GM18517 (cell line): ENCODE measurements at regions not wholly inside any gene's neighbourhood (a gene's known extent, or its start where the extent isn't known, plus 50 kb on each side); places are given as distances from the start of the nearest gene placed in this dataset.
"Not testable (repeated sequence)": the region's sequence is repeated elsewhere in the genome, so short reads cannot be mapped to it uniquely, and the experiment has no call there.

Source experiments
- ATAC-seq: cut with Tn5 transposase; IDR thresholded peaks from one replicate; pipeline ENCODE4 v1.9.1; 2021; ENCODE audit warnings: mild to moderate bottlenecking, moderate library complexity; ENCODE audit not compliant: unreplicated experiment

DNA sequence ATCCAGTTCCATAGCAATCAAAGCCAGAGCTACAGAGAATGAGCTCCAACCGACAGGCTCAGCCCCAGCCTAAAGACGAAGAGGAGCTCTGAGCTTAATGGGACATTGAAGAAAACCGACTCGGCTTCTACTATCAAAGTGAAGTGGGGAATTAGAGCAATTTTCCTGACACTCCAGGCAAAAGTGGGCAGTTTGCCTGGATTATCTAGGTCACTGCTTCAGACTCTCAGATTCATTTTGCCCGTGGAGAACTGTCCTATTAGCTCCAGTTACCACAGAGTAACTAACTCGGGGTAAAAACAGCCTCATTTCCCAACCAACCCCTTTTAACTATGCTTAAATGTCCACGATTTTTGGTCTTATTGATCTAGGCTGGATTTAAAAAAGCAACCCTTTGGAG, 592.1 kb upstream of the NRSN1 start:
- no peak for ATAC-seq

GRCh38 chr6:23534351-23534750, 591.7 kb upstream of the NRSN1 start:
- ATAC-seq = no peak

GRCh38 chr6:23535101-23535500, 590.9 kb upstream of the NRSN1 start:
- ATAC-seq = no peak

- ATAC-seq = no peak
Measured at GRCh38 chr6:23537828-23538227, 588.2 kb upstream of the NRSN1 start.

GRCh38 chr6:23547851-23548250, 578.2 kb upstream of the NRSN1 start:
- ATAC-seq = no peak

DNA sequence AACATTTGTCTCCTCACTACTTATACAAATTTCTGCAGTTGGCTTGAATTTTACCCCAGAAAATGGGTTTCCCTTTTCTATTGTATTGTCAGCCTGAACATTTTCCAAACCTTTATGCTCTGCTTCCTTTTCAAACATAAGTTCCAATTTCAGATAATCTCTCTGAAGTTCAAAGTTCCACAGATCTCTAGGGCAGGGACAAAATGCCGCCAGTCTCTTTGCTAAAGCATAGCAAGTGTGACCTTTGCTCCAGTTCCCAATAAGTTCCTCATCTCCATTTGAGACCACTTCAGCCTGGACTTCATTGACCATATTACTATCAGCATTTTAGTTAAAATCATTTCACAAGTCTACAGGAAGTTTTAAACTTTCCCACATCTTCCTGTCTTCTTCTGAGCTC, 571.1 kb upstream of the NRSN1 start:
- not testable (repeated sequence) for ATAC-seq

DNA sequence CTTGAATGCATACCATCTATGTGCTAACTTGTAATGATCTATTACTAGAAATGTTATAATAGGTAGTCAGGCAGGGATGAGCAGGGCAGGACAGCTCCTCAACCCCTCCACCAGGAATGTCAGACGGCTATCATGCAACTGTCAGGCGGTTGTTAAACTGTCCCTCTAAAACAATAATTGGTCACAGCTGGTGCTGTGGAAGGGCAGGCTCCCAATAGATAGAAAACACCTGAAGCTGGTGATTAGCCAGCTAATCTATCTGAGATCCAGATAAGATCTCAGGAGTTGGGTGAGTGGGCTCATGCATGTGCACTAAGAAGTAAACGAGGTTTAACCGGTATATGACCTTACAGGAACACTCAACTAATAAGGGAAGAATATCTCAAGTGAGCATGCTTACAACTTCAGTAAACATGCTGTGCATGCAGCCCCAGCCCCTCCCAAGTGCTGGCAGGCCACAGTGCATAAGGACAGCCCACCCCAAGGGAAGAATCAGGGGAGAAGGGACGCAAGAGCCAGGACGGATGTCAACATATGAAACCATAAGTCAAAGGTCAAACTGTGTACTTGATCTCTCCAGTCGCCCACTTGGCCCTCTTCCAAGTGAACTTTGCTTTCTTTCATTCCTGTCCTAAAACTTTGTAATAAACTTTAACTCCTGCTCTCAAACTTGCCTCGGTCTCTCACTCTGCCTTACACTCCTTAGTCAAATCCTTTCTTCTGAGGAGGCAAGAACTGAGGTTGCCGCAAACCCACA, 566.2 kb upstream of the NRSN1 start:
- no peak for ATAC-seq

DNA sequence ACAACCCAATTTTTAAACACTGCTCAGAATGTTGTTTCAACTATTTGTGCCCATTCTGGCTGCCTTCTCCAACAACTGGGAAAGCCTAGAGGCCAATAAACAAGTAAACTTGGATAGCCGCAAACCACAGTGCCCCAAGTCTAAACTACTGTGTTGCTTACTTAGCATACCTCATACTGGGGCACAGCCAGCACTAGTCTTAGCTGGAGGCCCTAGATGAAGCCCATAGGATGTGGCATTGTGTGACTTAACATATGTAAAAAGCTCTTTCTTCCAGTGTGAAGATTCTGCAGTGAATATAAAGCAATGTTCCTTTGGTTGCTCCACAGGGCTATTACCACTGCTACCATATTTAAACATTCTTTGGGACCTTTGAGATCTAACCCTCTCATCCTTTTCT, 564.3 kb upstream of the NRSN1 start:
- no peak for ATAC-seq

GRCh38 chr6:23562554-23562953, 563.5 kb upstream of the NRSN1 start:
- no peak for ATAC-seq

- no peak for ATAC-seq
Measured at GRCh38 chr6:23563323-23563722, 562.7 kb upstream of the NRSN1 start.

GRCh38 chr6:23566418-23566817, 559.6 kb upstream of the NRSN1 start:
- ATAC-seq = no peak

DNA sequence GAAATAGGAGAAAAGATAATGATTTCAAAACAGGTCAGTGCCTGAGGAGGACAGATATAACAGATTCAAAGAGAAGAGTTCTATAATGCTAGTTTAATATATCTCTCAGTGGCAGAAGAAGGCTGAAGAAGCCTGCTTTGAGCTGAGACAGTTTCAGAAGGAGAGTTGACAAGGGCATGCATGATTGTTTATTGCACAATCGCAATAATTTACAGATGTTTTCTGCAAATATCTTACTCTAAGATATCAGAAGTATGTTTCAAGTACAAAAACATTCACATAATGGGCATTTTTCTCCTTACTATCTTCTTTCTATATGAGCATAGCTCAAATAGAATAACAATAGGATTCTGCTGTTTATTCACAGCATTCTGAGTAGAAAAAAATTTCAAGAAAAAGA, 557.7 kb upstream of the NRSN1 start:
- ATAC-seq = no peak

DNA sequence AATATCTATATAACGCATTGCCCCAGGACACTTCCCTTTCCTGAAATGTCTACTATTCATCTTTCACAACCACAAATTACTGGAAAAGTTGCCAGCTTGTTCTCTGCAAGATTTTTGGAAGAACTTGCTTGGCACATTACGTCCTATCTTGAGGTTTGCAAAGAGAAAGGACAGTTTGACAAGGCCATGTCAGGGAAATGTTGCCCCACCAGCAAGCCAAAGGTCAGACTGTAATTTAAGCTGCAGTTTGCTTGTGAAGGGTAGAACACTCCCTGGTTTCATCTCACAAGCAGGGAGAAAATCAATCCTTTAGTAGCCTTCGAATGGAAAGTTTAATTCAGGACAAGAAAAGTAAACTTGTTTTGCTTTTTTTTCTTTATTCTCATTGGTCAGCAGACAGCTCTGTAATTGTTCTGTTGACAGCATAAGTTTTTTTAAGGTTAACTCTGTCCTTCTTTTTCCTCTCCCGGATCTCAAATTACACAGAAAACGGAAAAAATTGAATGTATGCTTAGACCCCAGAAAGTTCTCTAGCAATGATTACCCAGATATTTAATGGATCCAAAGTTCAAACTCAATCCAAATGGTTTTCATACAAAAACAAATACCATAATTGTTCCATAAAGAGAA, 541.8 kb upstream of the NRSN1 start:
- no peak for ATAC-seq

- no peak for ATAC-seq
Measured at GRCh38 chr6:23587582-23587981, 538.4 kb upstream of the NRSN1 start.

DNA sequence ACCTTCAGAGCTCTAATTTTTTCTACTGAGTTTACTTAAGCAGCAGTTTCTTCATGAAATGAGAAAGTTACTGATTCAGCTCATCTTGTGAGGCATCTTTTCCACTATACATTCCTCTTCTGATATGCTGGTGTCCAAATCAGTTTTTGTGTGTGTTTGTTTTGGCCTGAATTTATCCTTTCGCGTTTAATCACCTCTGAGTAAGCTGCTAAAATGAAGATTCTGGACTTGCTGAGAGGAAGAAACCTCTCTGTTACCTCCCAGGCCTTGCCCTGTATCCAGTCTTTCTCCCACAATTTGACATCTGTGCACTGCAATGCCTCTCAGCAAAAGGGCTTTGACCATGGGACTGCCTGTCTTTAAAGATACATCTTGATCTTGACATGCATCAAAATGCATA, 536.2 kb upstream of the NRSN1 start:
- ATAC-seq = no peak

DNA sequence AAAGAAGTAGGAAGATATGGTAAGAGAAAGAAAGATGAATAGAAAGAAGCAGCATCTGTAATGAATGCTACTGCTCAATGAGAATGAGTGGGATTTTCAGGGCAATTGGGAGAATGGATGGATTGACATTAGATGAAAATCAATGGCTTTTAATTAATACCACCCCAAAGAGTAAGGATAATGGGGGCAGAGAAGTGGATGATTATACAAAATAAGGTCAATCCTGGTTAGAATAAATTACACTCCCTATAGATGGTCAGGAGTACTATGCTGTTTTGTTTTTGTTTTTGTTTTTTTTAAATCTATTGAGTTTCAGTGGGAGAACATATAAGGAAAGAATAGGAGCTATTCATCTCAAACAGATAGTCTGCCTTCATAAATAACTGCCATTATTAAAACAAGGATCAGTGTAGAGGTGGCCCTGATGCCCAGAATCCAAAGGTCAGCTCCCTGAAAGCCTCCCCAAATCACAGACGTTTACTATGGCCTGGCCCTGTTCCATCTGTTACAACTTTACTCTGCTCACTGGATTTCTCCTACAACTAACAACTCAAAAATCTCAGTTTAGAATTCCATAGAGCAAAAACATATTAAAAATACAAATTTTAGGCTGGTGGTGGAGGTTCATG, 535.4 kb upstream of the NRSN1 start:
- ATAC-seq = no peak

DNA sequence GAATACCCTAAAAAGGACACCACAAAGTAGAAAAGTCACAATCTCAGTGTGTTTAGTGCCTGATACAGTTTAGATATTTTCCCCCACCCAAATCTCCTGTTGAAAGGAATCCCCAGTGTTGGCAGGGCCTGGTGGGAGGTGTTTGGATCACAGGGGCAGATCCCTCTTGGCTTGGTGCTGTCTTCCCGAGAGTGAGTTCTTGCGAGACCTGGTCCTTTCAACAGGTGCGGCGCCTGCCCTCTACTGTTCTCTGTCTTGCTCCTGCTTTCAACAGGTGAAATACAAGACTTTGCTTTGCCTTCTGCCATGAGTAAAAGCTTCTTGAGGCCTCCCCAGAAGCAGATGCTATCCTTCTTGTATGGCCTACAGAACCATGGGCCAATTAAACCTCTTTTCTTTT, 534.3 kb upstream of the NRSN1 start:
- no peak for ATAC-seq

DNA sequence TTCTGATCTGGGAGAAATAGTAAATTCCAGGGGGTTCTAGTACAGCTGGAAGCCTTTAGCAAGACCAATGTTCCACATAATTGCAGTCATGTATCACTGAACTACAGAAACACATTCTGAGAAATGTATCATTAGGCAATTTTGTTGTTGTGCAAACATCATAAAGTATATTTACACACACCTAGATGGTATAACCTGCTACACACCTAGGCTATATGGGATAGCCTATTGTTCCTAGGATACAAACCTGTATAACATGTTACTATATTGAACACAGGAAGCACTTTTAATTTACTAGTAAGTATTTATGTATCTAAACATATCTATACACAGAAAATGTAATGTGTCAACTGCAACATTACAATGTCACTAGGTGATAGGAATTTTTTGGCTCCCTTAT, 525.9 kb upstream of the NRSN1 start:
- ATAC-seq = no peak

DNA sequence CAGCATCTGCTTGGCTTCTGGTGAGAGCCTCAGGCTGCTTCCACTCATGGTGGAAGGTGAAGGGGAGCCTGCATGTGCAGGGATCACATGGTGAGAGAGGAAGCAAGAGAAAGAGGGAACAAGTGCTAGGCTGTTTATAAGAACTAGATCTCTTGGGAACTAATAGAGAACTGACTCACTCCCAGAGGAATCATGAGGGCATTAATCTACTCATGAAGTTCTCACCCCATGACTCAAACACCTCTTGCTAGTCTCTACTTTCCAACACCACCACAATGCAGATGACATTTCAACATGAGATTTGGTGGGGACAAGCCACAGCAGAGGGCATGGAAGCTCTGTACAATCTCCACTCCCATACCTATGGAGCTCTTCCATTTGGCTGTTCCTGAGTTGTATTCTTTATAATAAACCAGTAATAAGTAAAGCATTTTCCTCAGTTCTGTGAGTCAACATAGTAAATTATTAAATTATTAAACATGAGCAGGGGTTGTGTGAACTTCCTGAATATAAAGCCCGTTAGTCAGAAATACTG, 524.1 kb upstream of the NRSN1 start:
- no peak for ATAC-seq

- ATAC-seq = no peak
Measured at GRCh38 chr6:23608931-23609435, 517.0 kb upstream of the NRSN1 start.

DNA sequence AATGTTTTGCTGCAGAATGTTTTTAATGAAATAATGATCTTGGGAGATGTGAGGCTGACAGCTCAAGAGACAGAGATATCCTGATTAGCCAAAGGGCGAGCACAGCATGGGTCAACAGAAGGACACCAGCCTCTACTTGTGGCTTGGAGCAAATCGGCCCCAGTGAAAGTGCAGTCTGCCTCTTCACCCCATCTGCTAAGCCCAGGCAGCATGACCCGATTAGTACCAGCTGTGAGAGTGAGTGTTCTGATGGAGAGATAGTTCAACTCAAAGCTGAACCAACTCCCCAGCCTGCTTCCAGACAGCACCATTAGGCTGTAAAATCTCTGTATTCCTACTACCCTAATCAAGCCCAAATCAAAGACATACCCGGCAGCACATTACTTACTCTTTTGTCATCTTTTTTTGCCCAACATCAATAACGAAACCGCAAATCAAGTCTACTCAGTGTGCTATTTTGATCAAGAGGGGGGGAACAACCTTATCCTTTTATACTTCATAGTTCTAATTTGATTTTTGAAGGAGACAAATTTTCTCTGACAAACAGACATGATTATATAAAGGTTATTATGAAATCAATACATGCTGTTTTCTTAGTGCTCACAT, 514.1 kb upstream of the NRSN1 start:
- ATAC-seq = no peak
